Stimulated activated CD8-positive, alpha-beta memory T cell treated with anti-CD3 and anti-CD28 coated beads, Interleukin-12 subunit alpha, Interleukin-12 subunit beta, amount 100 ng/mL, for 24 hours (primary cell): ENCODE measurements at regions not wholly inside any gene's neighbourhood (a gene's known extent, or its start where the extent isn't known, plus 50 kb on each side); places are given as distances from the start of the nearest gene placed in this dataset.

Experiments used
- DNase-seq: peaks from one replicate; pipeline ENCODE4 v3.0.0-alpha.2; 2020; ENCODE audit errors: extremely low read depth

DNA sequence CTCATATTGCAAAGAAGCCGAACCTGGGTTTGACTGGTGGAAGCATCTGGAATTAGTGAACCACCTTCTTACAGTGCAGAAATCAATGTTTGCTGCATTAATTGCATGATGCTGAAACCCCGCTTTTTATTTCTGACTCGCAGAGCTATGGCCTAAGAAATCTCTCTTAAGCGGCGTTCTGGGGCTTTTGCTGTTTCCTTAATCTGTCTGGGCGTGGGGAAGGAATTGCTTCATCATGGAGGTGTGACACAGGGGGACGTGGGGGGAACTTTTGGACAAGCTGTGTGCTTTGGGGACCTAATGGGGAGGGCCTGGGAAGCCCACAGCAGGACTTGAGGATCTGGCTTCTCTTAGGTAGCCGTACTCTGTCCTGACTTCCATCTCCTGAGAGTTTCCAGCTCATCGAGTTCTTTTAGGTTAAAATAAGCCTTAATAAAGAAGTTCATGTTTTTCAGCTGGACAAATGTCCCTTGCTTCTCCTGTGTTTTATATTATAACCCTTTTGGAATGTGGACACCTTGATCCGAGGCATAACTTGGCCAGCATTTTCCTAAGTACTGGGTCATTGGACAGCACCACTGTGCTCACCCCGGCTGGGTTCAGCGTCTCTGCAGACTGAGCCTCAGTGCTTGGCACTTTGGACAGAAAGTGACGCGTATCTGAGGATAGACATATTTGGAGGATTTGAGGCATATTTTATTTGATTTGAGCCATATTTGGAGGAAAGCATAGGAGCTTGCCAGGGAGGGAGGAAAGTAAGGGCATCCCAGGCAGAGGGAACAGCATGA lies 192.1 kb upstream of the MYL2 start:
- DNase-seq, result no peak

- no peak for DNase-seq
Observed at GRCh38 chr12:111111681-111112080, 191.3 kb upstream of the MYL2 start.

DNA sequence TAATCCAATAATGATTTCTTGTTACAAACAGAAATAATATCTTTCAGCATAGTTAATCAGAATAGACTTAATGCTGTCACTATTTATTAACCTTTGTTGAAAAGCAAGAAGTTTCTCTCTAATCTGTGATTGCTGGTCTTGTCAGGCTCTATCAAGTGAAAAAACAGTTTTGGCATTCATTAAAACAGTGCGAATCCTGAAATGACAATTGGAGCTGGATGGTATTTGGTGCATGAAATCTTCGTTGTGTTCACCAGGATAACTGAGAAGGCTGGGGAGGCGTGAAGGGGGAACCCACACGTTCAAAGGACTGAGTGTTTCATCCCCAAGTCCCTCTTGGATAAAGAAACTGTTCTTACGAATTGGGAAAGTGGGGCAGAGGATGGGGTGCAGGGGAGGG lies 190.2 kb upstream of the MYL2 start:
- DNase-seq, result no peak

DNA sequence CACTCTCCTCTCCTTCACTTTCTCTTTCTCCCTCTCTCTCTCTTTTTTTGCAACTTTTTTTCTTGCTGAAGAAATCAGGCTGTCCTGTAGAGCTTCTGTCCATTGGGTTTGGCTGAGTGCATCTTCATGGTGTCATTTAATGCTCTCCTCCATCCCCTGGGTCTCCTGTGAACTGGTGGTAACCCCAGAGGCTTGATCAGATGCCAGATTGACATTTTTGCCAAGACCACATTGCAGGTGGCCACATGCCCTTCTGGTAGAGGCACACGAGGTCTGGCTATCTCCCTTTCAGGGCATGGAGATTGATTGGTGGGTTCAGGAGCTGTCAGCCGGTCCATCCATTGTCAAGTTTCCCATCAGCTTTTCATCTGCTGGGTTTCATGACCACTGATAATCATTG lies 188.3 kb upstream of the MYL2 start:
- no peak for DNase-seq

DNA sequence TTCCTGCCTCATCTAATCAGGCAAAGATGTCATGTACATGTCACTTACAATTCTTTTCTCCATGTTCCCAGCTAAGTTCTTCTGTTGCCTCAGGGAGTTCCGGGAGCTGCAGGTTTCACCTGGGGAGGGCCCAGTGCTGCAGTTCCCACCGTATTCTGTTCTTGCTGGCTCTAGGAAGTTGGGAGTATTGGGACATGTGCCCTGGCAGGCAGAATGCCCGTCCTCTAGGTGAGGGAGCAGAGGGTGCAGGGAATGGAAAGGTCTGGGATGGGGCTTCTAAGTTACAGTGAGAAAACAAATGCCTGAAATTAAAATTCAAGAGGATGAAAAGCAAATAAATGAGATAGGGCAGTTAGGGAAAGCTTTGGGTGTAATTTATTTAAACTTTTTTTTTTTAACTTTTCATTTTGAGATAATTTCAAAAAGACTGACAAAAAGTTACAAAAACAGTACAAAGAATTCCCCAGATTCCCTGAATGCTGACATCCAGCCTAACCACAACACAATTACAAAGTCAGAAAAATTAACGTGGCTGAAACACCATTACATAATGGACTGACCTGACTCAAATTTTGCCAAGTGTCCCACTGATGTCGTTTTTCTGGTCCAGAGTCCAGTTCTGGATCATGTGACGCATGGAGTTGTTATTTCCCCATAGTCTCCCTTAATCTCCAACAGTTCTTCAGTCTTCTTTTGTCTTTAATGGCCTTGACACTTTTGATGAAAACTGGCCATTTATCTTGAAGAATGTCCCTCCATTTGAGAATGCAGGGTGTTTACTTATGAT lies 187.2 kb upstream of the MYL2 start:
- no peak for DNase-seq

GRCh38 chr12:111105294-111105693 lies 184.9 kb upstream of the MYL2 start:
- no peak for DNase-seq

DNA sequence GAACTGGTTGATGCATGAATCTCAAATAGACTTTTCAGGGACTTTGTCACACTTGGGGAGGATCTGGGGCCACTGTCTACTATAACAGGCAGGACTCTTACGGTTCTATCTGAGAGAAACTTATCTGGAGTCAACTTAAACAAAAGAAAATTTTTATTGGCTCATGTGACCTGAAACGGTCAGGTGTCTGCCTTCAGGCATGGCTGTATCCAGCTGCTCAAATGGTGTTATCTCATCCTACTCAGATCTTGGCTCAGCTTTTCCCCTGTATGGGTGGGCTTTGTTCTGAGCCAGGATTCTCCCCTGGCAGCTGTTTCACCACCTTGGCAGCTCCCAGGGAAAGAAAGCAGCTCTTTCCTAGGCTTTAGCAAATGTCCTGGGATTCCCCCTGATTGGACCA lies 183.2 kb upstream of the MYL2 start:
- no peak for DNase-seq

- DNase-seq, result no peak
Observed at GRCh38 chr12:111102102-111102739, 181.8 kb upstream of the MYL2 start.

DNA sequence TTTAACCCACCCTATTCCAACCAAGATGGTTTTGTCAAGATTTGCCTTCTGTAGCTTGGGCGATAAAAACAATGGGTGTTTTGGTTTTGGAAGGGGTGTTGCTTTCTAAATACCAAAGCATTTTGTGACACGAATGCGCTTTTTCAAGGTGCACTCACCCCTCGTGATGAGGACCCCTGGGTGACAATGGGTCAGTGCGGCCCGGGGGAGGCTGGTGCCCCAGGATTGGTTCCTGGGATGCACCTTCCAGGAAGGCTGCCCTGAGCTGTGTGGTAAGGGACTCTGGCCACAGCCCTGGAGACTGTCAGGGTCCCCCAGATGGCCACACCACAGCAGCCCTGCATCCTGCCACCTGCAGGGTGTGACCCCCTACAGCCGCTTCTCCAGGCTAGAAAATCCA lies 180.6 kb upstream of the MYL2 start:
- no peak for DNase-seq

GRCh38 chr12:111100554-111100953 lies 180.2 kb upstream of the MYL2 start:
- no peak for DNase-seq

DNA sequence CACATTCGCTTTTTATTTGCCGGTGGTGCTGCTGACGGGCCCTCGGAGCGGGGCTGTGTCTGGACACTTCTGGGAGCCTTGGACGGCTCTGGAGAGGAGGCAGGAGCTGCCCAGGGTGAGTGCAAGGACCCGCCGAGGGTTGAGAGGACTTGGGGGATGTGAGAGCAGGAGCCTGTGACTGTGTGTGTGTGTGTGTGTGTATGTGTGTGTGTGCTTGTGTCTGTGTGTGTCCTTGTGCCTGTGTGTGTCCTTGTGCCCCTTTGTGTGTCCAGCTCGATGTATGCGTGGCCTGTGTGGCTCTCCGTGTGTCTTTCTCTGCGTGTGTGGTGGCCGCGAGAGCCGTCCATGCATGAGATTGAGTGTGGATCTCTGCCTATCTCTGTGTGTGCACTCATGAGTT lies 179.6 kb upstream of the MYL2 start:
- no peak for DNase-seq

DNA sequence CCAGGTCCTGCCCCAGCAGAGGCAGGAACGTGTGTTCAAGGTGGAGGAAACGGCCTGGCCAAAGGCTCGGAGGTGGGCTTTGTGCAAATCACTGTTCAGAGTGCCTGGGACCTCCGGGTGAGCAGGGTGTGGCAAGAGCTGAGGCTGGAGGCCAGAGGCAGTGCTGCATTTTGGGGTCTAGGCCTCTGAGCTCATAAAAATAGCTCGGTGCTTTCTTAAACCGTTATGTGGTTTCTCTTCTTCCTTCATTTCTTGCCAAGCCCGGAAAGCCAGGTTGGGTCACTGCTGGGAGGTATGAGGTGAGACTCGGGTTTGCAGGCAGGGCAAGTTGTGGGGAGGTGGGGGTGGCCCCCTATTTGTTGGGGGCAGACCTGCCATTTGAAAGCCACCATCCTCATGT lies 178.8 kb upstream of the MYL2 start:
- no peak for DNase-seq

GRCh38 chr12:111094157-111095010 lies 174.0 kb upstream of the MYL2 start:
- no peak for DNase-seq

DNA sequence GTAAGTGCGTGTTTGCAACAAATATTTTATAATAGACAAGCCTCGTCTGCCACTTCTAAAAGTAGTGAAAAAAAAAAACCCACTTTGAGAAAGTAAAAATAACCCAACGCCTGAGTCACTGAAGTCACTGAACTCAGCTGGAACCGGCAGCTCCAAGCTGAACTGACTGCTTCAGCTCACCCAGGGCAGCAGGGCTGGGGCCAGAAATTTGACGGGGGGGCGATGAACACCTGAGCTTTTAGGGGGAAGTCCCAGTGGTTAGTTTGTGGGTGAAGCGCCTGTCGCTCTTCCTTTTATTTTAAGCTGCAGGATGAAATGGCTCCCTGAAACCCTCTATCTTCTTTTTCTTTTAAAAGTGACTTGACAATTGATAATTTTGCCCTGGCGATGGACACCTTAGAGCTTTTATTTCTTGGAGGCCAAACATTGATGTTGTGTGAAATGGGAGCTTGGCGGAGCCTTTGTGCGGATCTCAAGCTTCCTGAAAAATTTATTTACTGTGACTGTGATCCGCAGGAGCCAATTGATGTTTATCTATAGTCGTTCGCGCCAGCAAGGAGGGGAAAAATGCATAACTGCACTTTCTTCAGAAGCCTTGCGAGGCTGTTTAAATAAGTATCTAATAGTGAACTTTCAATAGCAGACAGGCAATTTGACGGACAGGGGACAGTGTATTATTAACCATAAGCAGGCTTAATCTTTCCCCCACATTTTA lies 173.2 kb upstream of the MYL2 start:
- DNase-seq, result no peak

GRCh38 chr12:111091051-111091450 lies 170.7 kb upstream of the MYL2 start:
- no peak for DNase-seq

DNA sequence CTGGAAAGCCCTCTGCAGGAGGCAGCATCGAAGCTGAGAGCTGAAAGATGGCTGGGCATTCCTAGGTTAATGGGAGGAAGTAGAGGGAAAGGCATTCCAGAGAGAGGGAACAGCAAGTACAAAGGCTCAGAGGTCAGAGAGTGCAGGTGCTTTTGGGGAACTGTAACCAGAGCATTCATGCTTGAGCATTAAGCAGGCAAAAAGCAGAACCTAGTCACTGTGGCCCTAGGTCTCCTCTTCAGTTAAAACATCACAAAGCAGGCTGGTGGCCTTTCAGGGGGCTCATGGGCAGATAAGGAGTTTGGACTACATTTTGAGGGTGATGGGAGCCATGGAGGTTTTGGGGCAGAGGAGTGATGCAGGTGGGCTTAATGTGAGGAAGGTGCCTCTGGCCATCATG lies 169.2 kb upstream of the MYL2 start:
- no peak for DNase-seq

DNA sequence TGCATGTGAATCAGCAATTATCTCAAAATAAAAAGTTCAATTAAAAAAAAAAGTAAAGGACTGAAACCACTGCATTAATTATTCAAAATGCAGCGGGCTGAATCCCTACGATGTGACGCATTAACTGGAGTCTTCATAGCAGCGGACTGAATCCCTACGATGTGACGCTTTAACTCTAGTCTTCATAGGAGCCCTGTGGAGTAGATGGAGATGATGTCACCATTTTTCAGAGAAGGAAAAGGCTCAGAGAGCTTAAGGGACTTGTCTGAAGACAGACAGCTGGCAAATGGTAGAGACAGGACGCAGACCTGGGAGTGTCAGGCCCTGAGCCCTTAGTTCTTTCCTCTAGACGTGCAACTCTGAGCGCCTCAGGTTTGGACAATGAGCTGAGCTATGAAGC lies 168.0 kb upstream of the MYL2 start:
- no peak for DNase-seq

DNA sequence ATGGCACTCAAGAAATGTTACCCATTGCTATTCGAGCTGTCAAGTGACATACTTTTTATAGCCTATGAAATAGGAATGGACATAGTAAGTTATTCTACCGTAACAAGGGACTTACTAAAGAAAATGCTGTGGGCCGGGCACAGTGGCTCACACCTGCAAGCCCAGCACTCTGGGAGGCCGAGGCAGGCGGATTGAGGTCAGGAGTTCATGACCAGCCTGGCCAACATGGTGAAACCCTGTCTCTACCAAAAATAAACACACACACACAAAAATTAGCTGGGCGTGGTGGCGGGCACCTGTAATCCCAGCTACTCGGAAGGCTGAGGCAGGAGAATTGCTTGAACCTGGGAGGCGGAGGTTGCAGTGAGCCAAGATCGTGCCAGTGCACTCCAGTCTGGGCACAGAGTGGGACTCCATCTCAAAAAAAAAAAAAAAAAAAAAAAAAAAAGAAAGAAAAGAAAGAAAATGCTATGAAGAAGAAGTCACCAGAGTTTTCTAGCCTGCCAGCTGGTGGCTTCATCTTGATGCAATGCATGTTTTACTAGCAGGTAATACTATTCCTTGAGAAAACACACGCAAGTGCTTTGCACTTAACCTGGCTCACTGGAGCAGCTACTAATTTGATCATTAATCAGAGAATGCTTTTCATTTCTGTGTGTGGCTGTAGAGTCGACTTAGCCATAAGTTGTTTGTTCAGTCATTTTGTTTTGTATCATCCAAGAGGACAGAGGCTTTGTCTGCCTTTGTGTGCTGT lies 166.7 kb upstream of the MYL2 start:
- no peak for DNase-seq

DNA sequence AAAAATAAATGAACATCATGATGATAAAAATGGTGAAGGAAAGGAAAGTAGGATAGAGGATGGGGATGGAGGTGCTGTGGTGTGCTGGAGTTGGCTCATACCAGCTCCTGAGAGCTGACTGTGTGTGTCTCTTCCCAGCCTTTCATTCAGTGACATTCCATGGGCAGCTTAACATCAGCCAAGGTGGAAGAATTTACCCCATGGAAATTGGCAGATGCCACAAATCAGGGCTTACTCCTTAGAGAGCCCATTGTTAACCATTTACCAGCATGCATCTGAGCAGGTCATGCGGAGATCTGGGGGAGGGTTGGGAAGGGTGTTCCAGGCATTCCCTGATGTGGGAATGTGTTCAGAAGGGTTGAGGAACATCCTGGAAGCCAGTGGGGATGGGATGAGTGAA lies 164.7 kb upstream of the MYL2 start:
- no peak for DNase-seq

DNA sequence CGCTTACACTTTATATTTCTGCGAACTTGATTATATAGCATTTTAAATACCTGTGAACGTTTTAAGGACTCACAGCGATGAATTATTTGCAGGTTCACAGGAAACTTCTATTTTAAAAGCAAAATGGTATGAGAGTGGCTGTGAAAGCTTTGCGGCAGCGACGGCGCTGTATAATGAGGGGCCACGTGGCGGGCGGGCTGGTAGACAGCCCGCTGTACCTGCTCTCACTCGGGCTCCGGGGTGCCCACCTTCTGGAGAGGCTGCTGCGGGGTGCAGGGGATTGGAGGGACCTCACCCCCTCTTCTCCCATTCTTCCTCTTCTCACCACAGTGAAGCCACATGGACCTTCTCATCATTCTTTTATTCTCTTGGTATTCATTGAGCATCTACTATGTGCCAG lies 164.2 kb upstream of the MYL2 start:
- no peak for DNase-seq

DNA sequence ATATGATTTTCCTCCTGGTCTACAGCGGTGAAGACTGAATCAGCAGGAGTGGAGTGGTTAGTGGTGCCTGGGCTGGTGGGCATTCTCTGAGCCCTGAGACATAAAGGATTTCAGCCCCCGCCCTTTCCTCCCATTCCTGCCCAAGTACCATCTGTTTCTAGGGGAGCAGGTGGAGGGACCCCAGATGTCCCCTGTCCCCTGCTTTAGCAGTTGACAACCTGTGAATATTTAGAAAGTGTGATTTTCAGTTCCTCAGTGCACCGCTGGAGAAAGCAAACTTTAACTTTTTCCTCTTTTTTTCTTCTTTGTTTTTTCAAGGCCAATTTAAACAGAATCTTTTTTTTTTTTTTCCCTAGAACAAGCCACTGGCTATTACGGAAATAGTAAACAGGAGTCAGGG lies 163.8 kb upstream of the MYL2 start:
- no peak for DNase-seq
